GM21367 (cell line): ENCODE measurements at regions not wholly inside any gene's neighbourhood (a gene's known extent, or its start where the extent isn't known, plus 50 kb on each side); places are given as distances from the start of the nearest gene placed in this dataset.

Source experiments
- ATAC-seq: cut with Tn5 transposase; IDR thresholded peaks from one replicate; pipeline ENCODE4 v1.9.1; 2021; ENCODE audit not compliant: unreplicated experiment

- no peak for ATAC-seq
Measured at GRCh38 chr13:55402870-55403269, 1737.8 kb upstream of the PRR20A start.

DNA sequence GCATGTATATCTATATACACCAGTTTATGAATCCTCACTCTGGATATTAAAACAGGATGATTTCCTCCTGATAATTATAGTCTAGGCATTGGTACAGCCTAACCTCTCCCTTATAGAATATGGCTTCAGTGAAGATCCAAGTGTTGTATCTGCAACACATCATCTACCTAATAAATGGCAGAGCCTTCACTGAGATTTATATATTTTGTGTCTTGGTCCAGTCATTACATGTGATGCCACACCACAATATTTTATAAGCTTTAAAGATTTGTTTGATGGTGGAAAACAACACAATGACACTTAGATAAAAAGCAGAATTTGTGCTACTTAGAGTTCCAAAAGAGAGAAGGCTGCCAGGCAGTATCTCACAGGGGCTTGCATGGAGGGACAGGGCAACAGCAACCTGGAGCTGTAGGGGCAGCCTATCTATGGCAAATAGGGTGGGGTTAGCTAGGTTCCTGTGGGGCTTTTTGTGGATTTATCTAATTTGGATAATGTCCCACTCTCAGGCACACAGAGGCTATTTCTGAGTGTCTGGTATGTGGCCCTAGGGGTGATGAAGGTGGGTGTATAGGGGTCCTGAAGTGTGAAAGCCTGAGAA, 1736.7 kb upstream of the PRR20A start:
- ATAC-seq = no peak

- ATAC-seq = no peak
Measured at GRCh38 chr13:55410398-55411330, 1730.1 kb upstream of the PRR20A start.

DNA sequence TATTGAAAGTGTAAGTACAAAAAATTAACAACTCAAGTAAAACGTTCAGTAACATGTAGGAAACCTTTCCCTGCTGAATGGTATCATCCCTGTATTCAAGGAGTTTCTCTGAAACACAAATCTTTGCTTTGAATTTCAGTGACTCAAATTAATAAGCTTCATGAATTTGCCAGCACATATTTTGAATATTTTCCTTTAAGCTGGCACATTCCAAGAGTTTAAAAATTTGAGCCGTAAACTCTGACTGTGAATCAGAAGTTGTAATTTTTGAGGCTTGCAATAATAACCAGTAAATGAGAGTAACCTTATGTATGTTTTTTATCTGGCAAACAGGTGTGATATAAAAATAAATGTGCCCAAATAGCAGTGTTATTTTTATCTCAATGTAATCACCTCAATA, 1722.6 kb upstream of the PRR20A start:
- ATAC-seq = no peak

DNA sequence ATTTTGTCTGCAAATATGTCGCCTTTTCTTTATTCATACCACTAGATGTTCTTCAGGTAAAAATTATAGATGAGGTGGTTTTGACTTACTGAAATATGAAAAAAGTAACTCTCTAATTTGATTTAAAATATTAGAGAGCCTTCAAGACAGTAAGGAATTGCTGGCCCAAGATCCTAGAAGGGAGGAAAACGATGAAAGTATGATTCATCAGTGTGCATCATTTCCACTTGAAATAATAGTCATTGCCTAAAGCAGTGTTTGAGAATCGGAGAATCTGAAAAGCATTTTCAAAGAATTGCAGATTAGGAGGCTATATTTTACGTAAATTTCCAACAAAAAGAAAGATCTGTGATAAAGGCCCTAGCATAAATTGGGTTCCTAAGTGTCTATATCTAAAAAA, 1707.9 kb upstream of the PRR20A start:
- no peak for ATAC-seq

- ATAC-seq = no peak
Measured at GRCh38 chr13:55437162-55437561, 1703.6 kb upstream of the PRR20A start.

DNA sequence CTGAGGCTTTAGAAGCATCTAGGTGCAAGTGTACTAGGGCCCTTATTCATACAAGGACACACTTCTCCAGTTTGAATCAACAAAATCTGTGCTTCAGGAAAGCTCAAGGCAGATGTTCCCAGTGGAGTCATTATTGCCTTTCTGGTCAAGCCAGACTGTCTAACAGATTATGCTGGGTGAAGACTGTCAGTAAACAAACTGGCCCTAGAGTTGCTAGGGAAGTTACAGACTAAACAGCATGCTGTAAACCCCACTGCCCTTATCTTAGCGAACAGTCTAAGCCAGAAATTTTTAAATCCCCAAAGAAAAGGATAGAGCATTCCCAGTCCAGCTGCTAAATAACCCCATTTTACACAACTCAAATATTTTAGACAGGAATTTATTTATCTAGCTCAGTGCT, 1701.3 kb upstream of the PRR20A start:
- no peak for ATAC-seq

GRCh38 chr13:55440465-55441085, 1700.1 kb upstream of the PRR20A start:
- no peak for ATAC-seq

DNA sequence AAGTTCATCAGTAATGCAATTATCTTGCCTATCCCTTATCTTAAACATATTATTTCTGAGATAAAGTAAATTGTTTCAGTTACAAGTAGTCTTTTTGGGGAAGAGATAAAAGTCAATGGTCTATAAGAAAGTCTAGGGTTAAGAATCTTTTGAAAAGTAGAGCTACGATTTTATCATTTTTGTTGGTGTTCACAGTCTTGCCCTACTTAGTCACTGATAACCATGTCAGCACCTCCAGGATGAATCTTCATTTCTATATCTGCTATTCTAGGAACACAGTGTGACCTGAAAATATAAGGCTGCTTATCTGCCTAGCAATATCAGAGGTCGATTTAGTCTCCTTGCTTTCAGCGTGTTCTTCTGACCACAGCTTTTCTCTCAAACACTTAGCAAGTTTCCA, 1676.5 kb upstream of the PRR20A start:
- ATAC-seq = no peak

GRCh38 chr13:55467476-55467875, 1673.2 kb upstream of the PRR20A start:
- ATAC-seq = no peak

- ATAC-seq = no peak
Measured at GRCh38 chr13:55483626-55484158, 1657.0 kb upstream of the PRR20A start.

DNA sequence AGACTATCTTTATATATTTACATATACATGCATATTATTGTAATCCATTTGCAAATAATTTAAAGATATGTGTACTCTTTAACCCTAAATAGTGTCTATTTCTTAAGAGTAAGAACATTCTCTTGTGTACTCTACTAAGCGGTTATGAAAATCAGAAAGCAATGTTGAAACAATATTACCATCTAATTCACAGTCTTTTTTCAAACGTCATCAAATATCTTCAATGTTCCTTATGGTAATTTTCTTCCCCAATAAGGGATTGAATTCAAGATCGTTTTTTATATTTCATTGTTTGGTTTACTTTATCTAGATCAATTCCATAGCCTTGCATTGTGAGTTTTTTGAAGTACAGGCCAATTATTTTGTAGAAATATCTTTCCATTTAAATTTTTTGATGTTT, 1647.4 kb upstream of the PRR20A start:
- no peak for ATAC-seq

- ATAC-seq = no peak
Measured at GRCh38 chr13:55497486-55497885, 1643.2 kb upstream of the PRR20A start.

GRCh38 chr13:55500694-55501093, 1640.0 kb upstream of the PRR20A start:
- no peak for ATAC-seq

GRCh38 chr13:55516610-55517009, 1624.1 kb upstream of the PRR20A start:
- ATAC-seq = no peak

DNA sequence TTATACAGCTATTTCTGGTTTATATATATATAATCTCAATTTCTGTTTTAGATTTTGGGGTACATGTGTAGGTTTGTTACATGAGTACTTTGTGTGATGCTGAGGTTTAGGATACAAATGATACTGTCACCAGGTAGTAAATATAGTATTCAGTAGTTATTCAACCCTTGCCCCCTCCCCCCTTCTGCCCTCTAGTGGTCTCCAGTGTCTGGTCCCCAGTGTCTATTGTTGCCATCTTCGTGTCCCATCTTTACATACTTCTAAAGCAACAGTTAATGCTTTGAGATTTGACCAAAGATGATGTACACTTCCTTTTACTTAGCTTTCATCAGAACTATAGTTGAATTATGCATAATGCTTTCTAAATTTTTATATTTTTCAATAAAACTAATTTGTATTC, 1623.4 kb upstream of the PRR20A start:
- no peak for ATAC-seq

DNA sequence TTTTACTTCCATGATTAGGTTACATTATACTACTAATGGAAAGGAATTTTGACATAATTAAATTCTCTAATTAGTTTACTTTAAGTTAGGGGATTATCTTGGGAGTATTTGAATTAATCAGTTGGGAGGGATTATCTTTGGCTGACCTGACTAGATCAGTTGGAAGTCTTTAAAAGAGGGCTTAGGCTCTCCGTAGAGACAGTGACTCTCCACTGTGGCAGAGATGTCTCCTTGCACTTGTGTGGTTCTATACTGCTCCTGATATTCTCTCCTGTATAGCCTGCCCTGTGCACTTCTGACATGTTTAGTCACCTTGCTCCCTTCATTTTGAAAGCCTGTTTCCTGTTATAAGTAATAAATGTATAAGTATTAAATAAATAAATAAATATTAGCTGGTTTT, 1612.3 kb upstream of the PRR20A start:
- no peak for ATAC-seq

DNA sequence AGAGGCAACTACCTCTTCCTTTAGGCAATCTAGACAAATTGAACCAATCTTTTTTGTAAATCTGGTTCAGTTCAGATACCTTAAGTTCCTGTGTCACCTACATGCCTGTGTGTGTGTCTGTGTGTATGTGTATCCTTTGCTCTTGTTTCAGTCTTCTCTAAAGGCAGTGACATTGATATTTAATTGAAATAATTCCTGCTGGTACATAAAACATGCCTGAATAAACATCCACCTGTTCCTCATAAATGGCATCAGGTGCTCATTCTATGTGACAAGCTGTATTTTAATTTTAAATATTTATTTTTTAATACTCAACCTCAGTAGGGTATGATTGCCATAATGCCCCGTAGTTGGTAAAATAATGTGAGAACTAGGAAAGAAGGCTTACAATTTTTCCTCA, 1606.4 kb upstream of the PRR20A start:
- ATAC-seq = no peak

DNA sequence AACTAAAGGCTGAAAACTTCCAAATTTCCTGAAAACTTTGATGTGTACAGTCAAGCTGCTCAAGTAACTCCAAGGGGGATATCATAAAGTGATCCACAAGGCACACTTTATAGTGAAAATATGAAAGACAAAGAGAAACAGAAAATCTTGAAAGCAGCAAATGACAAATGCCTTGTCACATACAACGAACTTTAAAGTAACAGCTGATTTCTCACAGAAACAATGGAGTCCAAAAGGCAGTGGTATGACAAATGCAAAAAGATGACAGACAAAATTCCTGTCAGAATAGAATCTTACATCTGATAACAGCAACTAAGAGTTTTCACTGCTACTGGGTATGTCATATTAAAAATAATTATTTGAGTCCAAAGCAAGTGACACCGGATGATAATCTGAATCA, 1602.3 kb upstream of the PRR20A start:
- ATAC-seq = no peak

- no peak for ATAC-seq
Measured at GRCh38 chr13:55543053-55543452, 1597.7 kb upstream of the PRR20A start.

DNA sequence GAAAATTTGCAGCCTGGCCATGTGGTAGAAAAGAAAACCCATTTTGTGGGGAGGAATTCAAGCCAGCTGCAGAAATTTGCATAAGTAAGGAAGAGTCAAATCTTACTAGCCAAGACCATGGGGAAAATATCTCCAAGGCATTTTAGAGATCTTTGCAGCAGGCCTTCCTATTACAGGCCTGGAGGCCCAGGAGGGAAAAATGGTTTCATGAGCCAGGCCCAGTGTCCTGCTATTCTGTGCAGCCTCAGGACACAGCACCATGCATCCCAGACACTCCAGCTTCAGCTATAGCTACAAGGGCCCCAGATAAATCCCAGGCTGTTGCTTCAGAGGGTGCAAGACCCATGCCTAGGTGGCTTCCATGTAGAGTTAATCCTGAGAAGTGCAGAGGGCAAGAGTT, 1590.1 kb upstream of the PRR20A start:
- no peak for ATAC-seq

GRCh38 chr13:55553701-55554100, 1587.0 kb upstream of the PRR20A start:
- ATAC-seq = no peak
